NCI-H69 (cell line): ENCODE measurements at regions not wholly inside any gene's neighbourhood (a gene's known extent, or its start where the extent isn't known, plus 50 kb on each side); places are given as distances from the start of the nearest gene placed in this dataset.

Experiments used
- DNase-seq: peaks from one replicate; lab custom pipeline; 2025; lab: John Stamatoyannopoulos, UW

- peak; percentile 22 for DNase-seq
These were observed 142.1 kb upstream of the COL11A1 start for GRCh38 chr1:103250441-103250861.

DNA sequence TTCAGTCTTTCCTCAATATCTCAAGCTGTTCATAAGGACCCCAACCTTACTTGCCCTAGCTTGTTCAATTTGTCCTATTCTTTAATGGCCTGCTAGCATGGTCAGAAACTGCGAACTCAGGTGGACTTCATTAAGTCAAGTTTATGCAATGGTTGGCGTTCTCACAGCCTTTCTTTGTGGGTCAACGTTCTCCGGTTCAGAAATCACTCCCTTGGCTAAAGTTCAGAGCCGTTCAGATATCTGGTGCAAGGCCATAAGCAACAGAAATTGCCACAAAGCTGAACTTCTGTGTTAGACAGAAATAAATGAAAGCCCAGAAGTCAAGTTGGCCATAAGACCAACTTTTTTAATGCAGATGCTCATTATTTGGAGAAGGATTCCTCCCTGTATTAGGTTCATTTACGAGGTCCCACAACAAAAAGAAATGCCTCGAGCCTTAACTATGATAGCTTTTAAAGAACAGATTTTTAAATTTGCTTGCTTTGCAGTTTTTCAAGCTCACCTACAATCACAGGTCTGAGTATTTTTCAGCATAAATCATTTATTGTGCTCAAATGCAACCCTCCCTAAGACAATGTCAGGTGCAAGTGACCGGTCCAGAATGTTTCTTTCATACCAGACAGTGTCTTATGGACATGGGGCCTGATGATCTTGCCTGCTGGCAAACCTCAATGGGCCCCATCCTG is 140.2 kb upstream of the COL11A1 start:
- DNase-seq: no peak

DNA sequence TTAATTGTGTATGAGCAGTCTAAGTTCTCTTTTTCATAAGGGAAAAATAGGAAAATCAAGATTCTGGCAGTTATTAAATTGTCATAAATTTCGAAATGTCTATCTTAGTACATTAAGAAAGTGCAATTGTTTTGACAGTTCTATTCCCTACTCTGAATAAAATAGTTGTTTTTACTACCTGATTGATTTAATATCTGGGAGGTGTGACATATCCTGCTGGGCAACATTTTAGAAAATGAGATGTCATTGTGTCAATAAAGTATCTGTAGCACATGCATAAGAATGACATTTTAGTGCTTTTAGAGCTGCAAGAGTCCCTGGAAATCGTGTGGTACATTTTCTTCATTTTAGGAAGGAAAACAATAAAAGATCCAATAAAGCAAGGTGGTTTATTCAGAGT is 139.2 kb upstream of the COL11A1 start:
- DNase-seq: no peak

DNA sequence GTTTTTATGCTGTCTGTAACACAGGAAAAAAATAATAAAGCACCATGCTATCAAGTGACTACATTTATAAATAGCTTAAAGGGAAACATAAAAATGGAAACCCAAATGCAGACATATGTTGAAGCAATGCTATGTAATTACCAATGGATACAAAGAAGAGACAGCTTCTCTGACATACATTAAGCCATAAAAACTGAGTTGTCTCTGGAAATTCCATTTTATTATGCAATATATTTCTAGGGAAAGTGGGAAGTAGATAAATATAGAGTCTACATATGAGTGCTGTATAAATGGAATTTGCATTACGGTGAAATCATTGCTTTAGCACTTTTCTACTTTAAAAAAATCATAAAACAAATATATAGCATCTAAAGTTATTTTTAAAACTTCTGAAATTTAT is 135.2 kb upstream of the COL11A1 start:
- DNase-seq: no peak

GRCh38 chr1:103239034-103239433 is 130.7 kb upstream of the COL11A1 start:
- DNase-seq: no peak

- no peak for DNase-seq
These were observed 121.7 kb upstream of the COL11A1 start for GRCh38 chr1:103230061-103230460.

GRCh38 chr1:103220631-103221041 is 112.3 kb upstream of the COL11A1 start:
- DNase-seq: no peak

DNA sequence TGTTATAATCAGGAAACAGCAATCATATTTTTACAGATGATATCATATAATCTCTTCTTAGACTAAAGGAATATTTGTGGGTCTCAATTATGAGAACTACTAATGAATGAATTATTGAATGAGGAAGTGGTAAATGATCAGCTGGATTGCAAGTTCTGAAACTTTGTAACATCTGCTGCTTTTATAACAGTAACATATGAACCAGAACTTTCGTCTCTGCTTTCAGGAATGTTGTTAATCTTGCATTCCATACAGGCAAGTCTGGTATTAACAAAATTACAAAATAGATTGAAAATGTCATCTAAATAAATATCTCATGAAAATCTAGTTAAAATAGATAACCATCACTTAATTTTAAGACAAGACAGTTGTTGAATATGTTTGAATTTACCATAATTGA is 110.5 kb upstream of the COL11A1 start:
- no peak for DNase-seq

- DNase-seq: no peak
These were observed 110.0 kb upstream of the COL11A1 start for GRCh38 chr1:103218369-103218768.

- DNase-seq: no peak
These were observed 102.8 kb upstream of the COL11A1 start for GRCh38 chr1:103211073-103211472.

- DNase-seq: no peak
These were observed 100.5 kb upstream of the COL11A1 start for GRCh38 chr1:103208844-103209243.

DNA sequence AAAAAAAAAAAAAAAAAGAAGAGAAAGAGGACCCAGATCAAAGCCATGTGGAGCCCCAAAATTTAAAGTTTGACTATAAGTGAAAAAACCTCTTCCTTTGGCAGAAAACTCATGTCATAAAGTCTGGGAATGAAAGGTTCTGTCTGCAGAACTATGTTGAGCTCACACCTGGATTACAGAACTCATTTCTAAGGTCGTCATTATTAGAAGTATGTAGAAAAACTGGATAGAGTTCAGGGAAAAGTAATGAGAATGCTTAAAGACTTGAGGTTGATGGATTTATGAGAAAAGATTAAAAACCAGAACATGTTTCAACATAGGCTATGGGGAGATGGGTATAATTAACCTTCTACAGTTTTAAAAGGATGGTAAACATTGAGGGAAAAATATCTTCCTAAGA is 90.7 kb upstream of the COL11A1 start:
- no peak for DNase-seq

GRCh38 chr1:103198076-103198475 is 89.8 kb upstream of the COL11A1 start:
- DNase-seq: no peak

GRCh38 chr1:103197216-103197615 is 88.9 kb upstream of the COL11A1 start:
- DNase-seq: no peak

- no peak for DNase-seq
These were observed 86.7 kb upstream of the COL11A1 start for GRCh38 chr1:103194984-103195383.

DNA sequence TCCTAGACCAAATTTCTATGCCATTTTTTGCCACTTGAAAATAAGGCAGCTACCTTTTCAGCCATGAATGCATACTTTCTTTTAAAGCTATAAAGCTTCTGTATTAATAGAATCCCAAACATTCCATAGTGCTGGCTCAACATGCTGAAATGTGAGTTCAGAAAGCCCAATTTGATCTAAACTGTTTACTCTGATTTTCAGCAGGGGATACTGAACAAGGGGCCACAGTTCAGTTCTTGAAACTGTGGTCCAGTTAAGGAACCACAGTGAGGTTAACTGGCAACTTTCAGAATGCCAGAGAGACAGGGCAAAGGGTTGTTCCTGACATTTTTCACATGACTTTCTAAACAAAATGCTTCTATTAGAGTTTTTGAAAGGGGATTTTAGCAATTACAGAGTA is 85.7 kb upstream of the COL11A1 start:
- no peak for DNase-seq

GRCh38 chr1:103191327-103191726 is 83.0 kb upstream of the COL11A1 start:
- no peak for DNase-seq

DNA sequence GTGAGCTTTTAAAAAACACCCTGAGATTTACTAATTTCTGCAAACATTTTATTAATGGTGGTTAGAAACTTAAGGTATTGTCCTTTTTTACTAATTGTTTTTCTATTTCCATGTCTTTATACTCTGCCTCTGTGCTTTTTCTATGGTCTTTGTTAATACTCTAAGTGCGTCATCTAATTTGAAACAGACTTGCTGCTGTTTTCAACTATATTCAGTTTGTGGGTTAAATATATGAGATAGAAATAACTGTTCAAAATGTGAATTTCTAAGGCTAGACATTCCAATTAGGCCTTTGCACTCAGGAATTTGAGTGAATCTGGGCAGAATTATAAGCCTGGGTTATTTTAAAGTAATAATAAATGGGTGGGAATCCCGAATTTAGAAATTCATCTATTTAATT is 82.4 kb upstream of the COL11A1 start:
- no peak for DNase-seq

GRCh38 chr1:103187673-103188072 is 79.4 kb upstream of the COL11A1 start:
- no peak for DNase-seq

- DNase-seq: no peak
These were observed 72.3 kb upstream of the COL11A1 start for GRCh38 chr1:103180660-103181059.

DNA sequence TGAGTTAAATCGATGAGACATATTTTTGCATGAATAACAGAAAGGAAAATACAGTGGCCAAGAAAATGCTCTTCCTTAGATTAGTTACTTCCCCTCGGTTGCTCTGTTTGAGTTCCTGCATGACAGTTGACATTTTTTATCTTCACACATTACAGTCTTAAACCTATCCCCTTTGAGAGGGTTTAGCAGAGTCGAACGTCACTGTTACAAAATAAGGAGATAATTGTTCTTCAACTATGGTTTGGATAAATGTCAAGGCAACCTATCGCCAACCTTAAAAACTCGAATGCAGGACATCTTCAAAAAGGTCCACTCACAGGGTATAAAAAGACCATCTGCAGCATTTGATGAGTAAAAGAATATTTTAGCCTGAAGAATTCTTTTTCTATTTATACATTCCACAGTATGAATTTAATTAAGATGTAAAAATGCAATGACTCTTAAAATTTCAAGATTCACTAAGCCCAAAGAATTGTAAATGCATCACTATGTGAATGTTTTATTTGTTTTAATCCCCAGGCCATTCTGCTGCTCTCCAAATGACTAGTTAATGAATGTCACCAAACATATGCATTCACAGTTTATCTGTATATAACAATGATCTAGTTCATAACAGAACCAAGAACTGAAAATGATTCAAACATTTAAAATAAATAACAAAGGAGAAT is 68.9 kb upstream of the COL11A1 start:
- DNase-seq: no peak

GRCh38 chr1:103171041-103171590 is 62.8 kb upstream of the COL11A1 start:
- DNase-seq: no peak

DNA sequence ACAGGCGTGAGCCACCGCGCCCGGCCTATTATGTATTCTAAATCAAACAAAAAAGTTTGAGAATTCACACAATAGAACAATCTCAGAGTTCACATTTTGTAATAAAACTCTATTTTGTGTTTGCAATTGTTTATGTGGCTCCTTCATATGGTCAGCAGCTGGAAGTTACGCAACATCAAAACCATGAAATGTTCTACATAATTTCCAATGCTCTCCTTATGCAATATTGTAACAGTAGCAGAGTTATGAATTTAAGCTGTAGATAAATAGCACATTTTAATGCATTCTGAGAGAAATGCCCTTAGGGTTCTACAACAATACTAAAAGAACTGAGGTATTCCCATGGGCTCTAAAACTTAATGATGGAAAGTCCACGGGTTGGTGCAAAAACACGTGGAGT is 62.3 kb upstream of the COL11A1 start:
- no peak for DNase-seq

DNA sequence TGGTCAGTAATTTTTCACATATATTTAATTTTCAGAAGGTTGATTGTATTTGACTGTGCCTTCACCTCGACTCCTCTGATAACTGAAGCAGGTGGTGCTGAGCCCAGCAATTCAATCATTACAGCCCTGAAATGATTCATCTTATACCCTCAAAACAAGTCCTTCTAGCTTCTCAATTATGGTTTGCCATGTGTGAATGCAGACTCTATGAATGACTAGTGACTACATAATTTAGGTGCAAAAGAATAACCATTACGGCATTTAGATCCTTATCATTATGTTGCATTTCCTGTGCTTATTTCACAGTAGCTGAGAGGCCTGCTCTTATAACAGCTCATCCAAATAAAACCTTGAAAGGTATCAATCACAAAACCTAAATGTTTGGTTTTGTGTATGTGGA is 54.0 kb upstream of the COL11A1 start:
- no peak for DNase-seq
